ENCODE measurements at regions not wholly inside any gene's neighbourhood (a gene's known extent, or its start where the extent isn't known, plus 50 kb on each side); places are given as distances from the start of the nearest gene placed in this dataset.

GRCh38 chr14:97539884-97540283 lies 742.7 kb downstream of the VRK1 start:
- DNase-seq, result no peak

GRCh38 chr14:97543221-97543620 lies 746.0 kb downstream of the VRK1 start:
- no peak for DNase-seq

- DNase-seq, result no peak
Observed at GRCh38 chr14:97543816-97544215, 746.6 kb downstream of the VRK1 start.

- DNase-seq, result no peak
Observed at GRCh38 chr14:97544571-97544970, 747.4 kb downstream of the VRK1 start.

- no peak for DNase-seq
Observed at GRCh38 chr14:97546491-97547230, 749.5 kb downstream of the VRK1 start.

- DNase-seq, result no peak
Observed at GRCh38 chr14:97550463-97550862, 753.3 kb downstream of the VRK1 start.

- no peak for DNase-seq
Observed at GRCh38 chr14:97554597-97554996, 757.4 kb downstream of the VRK1 start.

GRCh38 chr14:97564334-97564733 lies 767.2 kb downstream of the VRK1 start:
- no peak for DNase-seq

- DNase-seq, result no peak
Observed at GRCh38 chr14:97571201-97571600, 774.0 kb downstream of the VRK1 start.

- DNase-seq, result no peak
Observed at GRCh38 chr14:97571866-97572555, 774.8 kb downstream of the VRK1 start.

- DNase-seq, result no peak
Observed at GRCh38 chr14:97572583-97573458, 775.6 kb downstream of the VRK1 start.

- no peak for DNase-seq
Observed at GRCh38 chr14:97575677-97576076, 778.5 kb downstream of the VRK1 start.

GRCh38 chr14:97578982-97579548 lies 781.9 kb downstream of the VRK1 start:
- DNase-seq, result no peak

- no peak for DNase-seq
Observed at GRCh38 chr14:97581016-97581415, 783.8 kb downstream of the VRK1 start.

GRCh38 chr14:97582022-97582421 lies 784.8 kb downstream of the VRK1 start:
- no peak for DNase-seq

GRCh38 chr14:97584528-97584927 lies 787.3 kb downstream of the VRK1 start:
- no peak for DNase-seq

GRCh38 chr14:97592341-97592980 lies 795.3 kb downstream of the VRK1 start:
- DNase-seq, result no peak

GRCh38 chr14:97594306-97594705 lies 797.1 kb downstream of the VRK1 start:
- DNase-seq, result no peak

GRCh38 chr14:97602438-97603117 lies 805.4 kb downstream of the VRK1 start:
- peak; percentile 26 for DNase-seq

GRCh38 chr14:97603201-97603600 lies 806.0 kb downstream of the VRK1 start:
- DNase-seq, result no peak

- DNase-seq, result no peak
Observed at GRCh38 chr14:97604731-97605130, 807.5 kb downstream of the VRK1 start.

GRCh38 chr14:97618401-97618800 lies 821.2 kb downstream of the VRK1 start:
- no peak for DNase-seq
